Karpas-422 (cell line): ENCODE measurements at regions not wholly inside any gene's neighbourhood (a gene's known extent, or its start where the extent isn't known, plus 50 kb on each side); places are given as distances from the start of the nearest gene placed in this dataset.
"Not testable (repeated sequence)": the region's sequence is repeated elsewhere in the genome, so short reads cannot be mapped to it uniquely, and the experiment has no call there.

Experiments
- DNase-seq: peaks from one replicate; pipeline ENCODE4 v3.0.0-alpha.2; 2015
- H2AFZ ChIP-seq: fragments of 200-600 bp; sonication (generic); 2 replicates; pipeline ENCODE4 v1.6.1; 2014; ENCODE audit warnings: antibody characterized with exemption, low read length, mixed read lengths
- H3K27ac ChIP-seq: fragments of 200-600 bp; sonication (generic); 2 replicates; pipeline ENCODE4 v1.5.1; 2014; ENCODE audit warnings: mild to moderate bottlenecking, low read length, moderate library complexity
- H3K27me3 ChIP-seq: fragments of 200-600 bp; sonication (generic); 2 replicates; pipeline ENCODE4 v1.6.1; 2014; ENCODE audit warnings: low read length, mixed read lengths
- H3K36me3 ChIP-seq: fragments of 200-600 bp; sonication (generic); 2 replicates; pipeline ENCODE4 v1.6.1; 2014; ENCODE audit warnings: low read length, mixed read lengths; ENCODE audit not compliant: insufficient read depth
- H3K4me1 ChIP-seq: fragments of 200-600 bp; sonication (generic); 2 replicates; pipeline ENCODE4 v1.6.1; 2014; ENCODE audit warnings: mild to moderate bottlenecking, low read length, mixed read lengths
- H3K4me2 ChIP-seq: fragments of 200-600 bp; sonication (generic); 2 replicates; pipeline ENCODE4 v1.6.1; 2014; ENCODE audit warnings: low read length, low read depth, mild to moderate bottlenecking; ENCODE audit not compliant: poor library complexity, severe bottlenecking
- H3K4me3 ChIP-seq: fragments of 200-600 bp; sonication (generic); 2 replicates; pipeline ENCODE4 v1.5.1; 2014; ENCODE audit warnings: mild to moderate bottlenecking, antibody characterized with exemption, low read length, mixed read lengths
- H3K79me2 ChIP-seq: fragments of 200-600 bp; sonication (generic); 2 replicates; pipeline ENCODE4 v1.6.1; 2014; ENCODE audit warnings: mild to moderate bottlenecking, low read length, mixed read lengths
- H3K9ac ChIP-seq: fragments of 200-600 bp; sonication (generic); 2 replicates; pipeline ENCODE4 v1.6.0; 2014; ENCODE audit warnings: low read length
- H3K9me2 ChIP-seq: fragments of 200-600 bp; sonication (generic), shearing (Covaris generic); replicated peaks from 2 replicates; pipeline ENCODE4 v1.6.0; 2014; ENCODE audit warnings: mild to moderate bottlenecking, low read length, moderate library complexity; ENCODE audit not compliant: insufficient read depth
- H3K9me3 ChIP-seq: fragments of 300-700, 200-600 bp; sonication (generic); 2 replicates; pipeline ENCODE4 v1.6.1; 2014; ENCODE audit warnings: low read length, mixed read lengths
- H4K20me1 ChIP-seq: fragments of 200-600 bp; sonication (generic); 2 replicates; pipeline ENCODE4 v1.6.1; 2014; ENCODE audit warnings: mild to moderate bottlenecking, antibody characterized with exemption, low read length, low read depth; ENCODE audit not compliant: insufficient read depth

DNA sequence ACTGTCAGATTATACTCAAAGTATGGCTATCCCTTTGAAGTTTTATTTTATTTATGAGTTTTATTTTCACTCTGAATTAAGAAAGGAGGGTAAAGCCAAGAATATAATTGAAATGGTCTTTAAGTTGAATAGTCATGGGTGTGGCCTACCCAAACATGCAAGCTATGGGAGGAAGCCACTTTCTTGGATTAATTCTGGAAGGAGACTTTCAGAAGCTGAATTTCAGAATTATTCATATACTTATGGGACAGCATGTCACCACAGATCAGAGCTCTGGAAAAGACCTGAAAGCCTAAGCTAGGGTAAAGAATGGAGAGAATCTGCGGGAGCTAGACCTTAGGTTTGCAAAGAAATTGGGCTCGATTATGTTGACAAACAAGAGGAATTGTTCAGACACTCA lies 242.4 kb upstream of the FKBP1C start:
- Histone ChIP-seq H3K36me3 (no peaks in the 10 kb centered on the region), H3K9ac (no peak overlapping the region), H3K4me2 (no peak overlapping the region), H3K4me1 (no peaks in the 10 kb centered on the region), H3K27me3 (no peaks in the 10 kb centered on the region), H4K20me1 (no peaks in the 10 kb centered on the region), H3K27ac (no peak overlapping the region), H3K9me3 (no peaks in the 10 kb centered on the region), H2AFZ (no peak overlapping the region), H3K79me2 (no peaks in the 10 kb centered on the region), H3K4me3 (no peak overlapping the region), H3K9me2 (no peaks in the 10 kb centered on the region)
- DNase-seq: no peak

DNA sequence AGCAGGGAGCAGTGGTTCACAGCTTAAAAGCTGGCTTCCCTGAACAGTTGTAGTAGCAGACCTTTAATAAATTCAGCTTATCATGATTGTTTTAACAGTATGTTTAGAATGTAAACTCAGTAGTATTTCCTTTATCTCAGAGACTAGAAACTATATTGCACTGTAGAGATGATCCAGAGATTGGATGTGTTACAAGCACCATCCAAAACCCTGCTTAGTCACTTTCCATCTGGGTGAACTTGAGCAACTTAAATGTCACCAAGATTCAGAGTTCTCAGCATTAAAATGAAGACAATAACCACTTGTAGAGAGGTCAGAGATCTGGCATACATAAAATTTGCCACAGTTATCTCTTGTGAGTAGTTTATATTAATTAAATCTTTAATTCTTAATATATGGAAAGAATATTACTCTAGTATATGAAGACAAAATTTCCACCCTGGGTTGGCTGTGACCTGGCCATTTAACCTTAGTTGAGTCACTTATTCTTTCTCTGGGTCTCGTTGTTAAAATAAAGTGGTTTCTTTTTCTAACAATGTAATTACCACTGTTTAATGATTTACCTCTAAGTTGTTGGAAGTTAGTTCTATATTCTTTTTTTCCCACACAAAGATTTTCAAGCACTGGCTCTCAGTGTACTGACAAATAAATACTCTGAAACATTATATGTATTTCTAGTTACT lies 239.2 kb upstream of the FKBP1C start:
- Histone ChIP-seq H3K4me1 (no peaks in the 10 kb centered on the region), H3K9ac (no peak overlapping the region), H3K27me3 (no peaks in the 10 kb centered on the region), H4K20me1 (no peaks in the 10 kb centered on the region), H3K9me3 (no peaks in the 10 kb centered on the region), H3K4me2 (no peak overlapping the region), H3K27ac (no peak overlapping the region), H3K79me2 (no peaks in the 10 kb centered on the region), H3K36me3 (no peaks in the 10 kb centered on the region), H2AFZ (no peak overlapping the region), H3K9me2 (no peaks in the 10 kb centered on the region), H3K4me3 (no peak overlapping the region)
- no peak for DNase-seq

DNA sequence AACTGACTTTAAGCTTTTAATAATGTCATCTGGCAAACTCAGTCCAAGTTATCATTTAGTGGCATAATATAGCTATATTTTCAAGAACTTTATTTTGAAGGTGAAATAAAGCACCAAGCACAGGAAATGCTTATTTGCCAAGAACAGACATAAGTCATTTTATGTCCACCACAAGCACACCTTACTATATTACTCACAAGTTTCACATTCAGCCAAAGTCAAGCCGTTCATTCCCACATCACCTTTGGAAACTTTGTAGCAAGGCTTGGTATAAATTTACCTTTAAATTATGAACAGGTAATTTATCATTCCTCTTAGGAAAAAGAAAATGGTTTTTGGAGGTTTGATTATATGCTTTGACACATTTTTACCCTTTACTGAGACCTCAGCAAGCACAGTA lies 236.8 kb upstream of the FKBP1C start:
- Histone ChIP-seq H3K27me3 (no peaks in the 10 kb centered on the region), H3K27ac (no peak overlapping the region), H3K9me2 (no peaks in the 10 kb centered on the region)

DNA sequence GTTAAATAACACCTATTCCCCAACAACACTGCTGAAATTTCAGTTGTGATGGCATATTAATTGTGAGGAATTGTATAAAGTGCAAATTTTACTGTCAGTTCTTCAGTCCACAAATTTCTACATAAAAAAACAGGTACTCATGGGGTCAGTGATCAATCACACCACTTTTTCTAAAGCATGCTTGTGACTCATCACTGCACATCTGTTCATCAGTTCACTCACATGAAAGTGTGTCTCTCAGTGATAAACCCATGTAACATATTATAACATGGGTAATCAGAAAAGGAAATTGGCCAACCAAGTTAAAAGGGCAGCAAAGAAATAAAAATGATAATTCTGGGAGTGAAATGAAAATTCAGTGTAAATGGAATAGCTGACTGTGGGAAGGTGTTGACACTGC lies 234.7 kb upstream of the FKBP1C start:
- no peak for DNase-seq
- Histone ChIP-seq H3K27ac (no peak overlapping the region), H3K36me3 (no peaks in the 10 kb centered on the region), H3K9me3 (no peaks in the 10 kb centered on the region), H3K4me2 (no peak overlapping the region), H3K4me3 (no peak overlapping the region), H3K27me3 (no peaks in the 10 kb centered on the region), H3K4me1 (no peaks in the 10 kb centered on the region), H2AFZ (no peak overlapping the region), H4K20me1 (no peaks in the 10 kb centered on the region), H3K9me2 (no peaks in the 10 kb centered on the region), H3K79me2 (no peaks in the 10 kb centered on the region), H3K9ac (no peak overlapping the region)

More for the DNA sequence above, 236.8 kb upstream of the FKBP1C start:
- no peaks in the 10 kb centered on the region for H3K4me1 ChIP-seq
- no peaks in the 10 kb centered on the region for H4K20me1 ChIP-seq
- no peak overlapping the region for H2AFZ ChIP-seq
- H3K4me3 ChIP-seq: no peak overlapping the region
- H3K9me3 ChIP-seq: no peaks in the 10 kb centered on the region
- no peaks in the 10 kb centered on the region for H3K36me3 ChIP-seq
- no peak overlapping the region for H3K9ac ChIP-seq
- DNase-seq: no peak
- H3K79me2 ChIP-seq: no peaks in the 10 kb centered on the region
- no peak overlapping the region for H3K4me2 ChIP-seq

DNA sequence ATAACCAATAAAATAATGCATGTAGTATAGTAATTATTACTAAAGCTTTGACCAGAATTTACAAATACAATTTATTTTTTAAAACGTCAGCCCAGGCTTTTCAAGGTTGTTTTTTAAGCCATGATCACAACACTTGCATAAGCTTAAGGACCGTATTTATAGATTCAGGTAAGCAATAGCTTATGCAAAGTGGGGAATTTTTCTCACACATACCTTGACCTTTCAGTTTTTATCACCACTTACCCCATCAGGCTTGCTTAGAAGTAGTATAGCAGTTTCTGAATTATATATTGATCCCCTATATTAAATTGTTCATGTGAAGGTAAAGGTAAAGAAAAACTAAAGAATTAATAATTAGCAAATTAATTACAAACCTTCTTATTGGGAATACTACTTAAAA lies 232.3 kb upstream of the FKBP1C start:
- no peaks in the 10 kb centered on the region for H3K36me3 ChIP-seq
- H3K9ac ChIP-seq: no peak overlapping the region
- no peak overlapping the region for H3K27ac ChIP-seq
- no peaks in the 10 kb centered on the region for H3K79me2 ChIP-seq
- no peaks in the 10 kb centered on the region for H3K27me3 ChIP-seq
- no peaks in the 10 kb centered on the region for H4K20me1 ChIP-seq
- no peaks in the 10 kb centered on the region for H3K9me3 ChIP-seq
- H2AFZ ChIP-seq: no peak overlapping the region
- no peak for DNase-seq
- H3K9me2 ChIP-seq: no peaks in the 10 kb centered on the region
- H3K4me1 ChIP-seq: no peaks in the 10 kb centered on the region
- H3K4me2 ChIP-seq: no peak overlapping the region
- H3K4me3 ChIP-seq: no peak overlapping the region

DNA sequence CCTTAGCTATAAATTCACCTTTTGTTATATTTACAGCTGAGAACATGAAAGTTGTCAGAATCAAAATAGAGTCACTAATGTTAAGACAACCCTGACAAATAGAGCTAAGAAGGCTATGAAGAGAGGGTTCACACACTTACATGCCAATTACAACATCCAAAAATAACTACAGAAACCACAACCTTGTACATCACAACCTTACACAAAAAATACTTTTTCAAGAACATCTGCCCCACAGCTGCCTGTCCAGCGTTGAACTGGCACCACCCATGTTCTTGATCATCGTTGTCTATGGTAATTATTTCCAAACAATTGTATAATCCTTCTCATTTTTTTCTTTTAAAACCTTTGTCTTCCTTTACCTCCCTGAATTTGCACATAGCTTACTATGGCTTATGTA lies 231.2 kb upstream of the FKBP1C start:
- no peak overlapping the region for H3K4me2 ChIP-seq
- no peaks in the 10 kb centered on the region for H3K36me3 ChIP-seq
- H3K9me2 ChIP-seq: no peaks in the 10 kb centered on the region
- no peak overlapping the region for H3K4me3 ChIP-seq
- H3K27me3 ChIP-seq: no peaks in the 10 kb centered on the region
- H3K27ac ChIP-seq: no peak overlapping the region
- no peak for DNase-seq
- H3K79me2 ChIP-seq: no peaks in the 10 kb centered on the region
- H4K20me1 ChIP-seq: no peaks in the 10 kb centered on the region
- H3K9ac ChIP-seq: no peak overlapping the region
- H2AFZ ChIP-seq: no peak overlapping the region
- no peaks in the 10 kb centered on the region for H3K9me3 ChIP-seq
- no peaks in the 10 kb centered on the region for H3K4me1 ChIP-seq

DNA sequence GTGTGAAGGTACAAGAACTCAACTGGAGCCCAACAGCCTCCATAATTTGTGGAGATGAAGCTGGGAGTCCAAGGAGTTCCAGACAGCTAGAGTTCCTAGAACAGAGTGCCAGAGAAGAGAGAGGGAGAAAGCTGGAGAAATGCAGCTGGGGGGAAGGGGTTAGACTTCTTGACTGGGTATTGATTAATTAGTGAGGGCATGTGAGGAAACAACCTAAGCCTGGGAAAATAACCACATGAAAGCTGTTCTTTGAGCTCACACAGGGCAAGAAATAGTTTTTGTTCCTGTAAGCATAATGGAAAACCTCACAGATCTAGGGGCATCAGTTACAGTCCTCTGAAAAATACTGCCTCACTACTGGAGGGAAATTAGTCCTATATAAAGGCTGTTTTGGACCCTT lies 230.5 kb upstream of the FKBP1C start:
- no peak overlapping the region for H3K27ac ChIP-seq
- H3K79me2 ChIP-seq: no peaks in the 10 kb centered on the region
- H3K9ac ChIP-seq: no peak overlapping the region
- no peak overlapping the region for H3K4me3 ChIP-seq
- no peak overlapping the region for H3K4me2 ChIP-seq
- no peaks in the 10 kb centered on the region for H4K20me1 ChIP-seq
- H3K4me1 ChIP-seq: no peaks in the 10 kb centered on the region
- no peaks in the 10 kb centered on the region for H3K36me3 ChIP-seq
- H2AFZ ChIP-seq: no peak overlapping the region
- H3K27me3 ChIP-seq: no peaks in the 10 kb centered on the region
- H3K9me3 ChIP-seq: no peaks in the 10 kb centered on the region
- H3K9me2 ChIP-seq: no peaks in the 10 kb centered on the region
- no peak for DNase-seq

- H3K9me2 ChIP-seq: no peaks in the 10 kb centered on the region
- H3K27me3 ChIP-seq: no peaks in the 10 kb centered on the region
- no peak overlapping the region for H3K27ac ChIP-seq
- H3K79me2 ChIP-seq: no peaks in the 10 kb centered on the region
- DNase-seq: no peak
- no peak overlapping the region for H3K9ac ChIP-seq
- H3K4me3 ChIP-seq: no peak overlapping the region
- H4K20me1 ChIP-seq: no peaks in the 10 kb centered on the region
- no peaks in the 10 kb centered on the region for H3K9me3 ChIP-seq
- no peak overlapping the region for H2AFZ ChIP-seq
- no peak overlapping the region for H3K4me2 ChIP-seq
- H3K36me3 ChIP-seq: no peaks in the 10 kb centered on the region
- H3K4me1 ChIP-seq: no peaks in the 10 kb centered on the region
Measured at GRCh38 chr6:62982951-62983350, 228.3 kb upstream of the FKBP1C start.

- not testable (repeated sequence) for H3K9ac ChIP-seq, H2AFZ ChIP-seq, H3K27me3 ChIP-seq, H3K9me3 ChIP-seq, H3K9me2 ChIP-seq, H4K20me1 ChIP-seq, H3K79me2 ChIP-seq, DNase-seq, H3K4me3 ChIP-seq, H3K4me1 ChIP-seq, H3K27ac ChIP-seq, H3K4me2 ChIP-seq, H3K36me3 ChIP-seq
Measured at GRCh38 chr6:62991696-62992095, 219.6 kb upstream of the FKBP1C start.
